ENCODE measurements at regions not wholly inside any gene's neighbourhood (a gene's known extent, or its start where the extent isn't known, plus 50 kb on each side); places are given as distances from the start of the nearest gene placed in this dataset.

DNA sequence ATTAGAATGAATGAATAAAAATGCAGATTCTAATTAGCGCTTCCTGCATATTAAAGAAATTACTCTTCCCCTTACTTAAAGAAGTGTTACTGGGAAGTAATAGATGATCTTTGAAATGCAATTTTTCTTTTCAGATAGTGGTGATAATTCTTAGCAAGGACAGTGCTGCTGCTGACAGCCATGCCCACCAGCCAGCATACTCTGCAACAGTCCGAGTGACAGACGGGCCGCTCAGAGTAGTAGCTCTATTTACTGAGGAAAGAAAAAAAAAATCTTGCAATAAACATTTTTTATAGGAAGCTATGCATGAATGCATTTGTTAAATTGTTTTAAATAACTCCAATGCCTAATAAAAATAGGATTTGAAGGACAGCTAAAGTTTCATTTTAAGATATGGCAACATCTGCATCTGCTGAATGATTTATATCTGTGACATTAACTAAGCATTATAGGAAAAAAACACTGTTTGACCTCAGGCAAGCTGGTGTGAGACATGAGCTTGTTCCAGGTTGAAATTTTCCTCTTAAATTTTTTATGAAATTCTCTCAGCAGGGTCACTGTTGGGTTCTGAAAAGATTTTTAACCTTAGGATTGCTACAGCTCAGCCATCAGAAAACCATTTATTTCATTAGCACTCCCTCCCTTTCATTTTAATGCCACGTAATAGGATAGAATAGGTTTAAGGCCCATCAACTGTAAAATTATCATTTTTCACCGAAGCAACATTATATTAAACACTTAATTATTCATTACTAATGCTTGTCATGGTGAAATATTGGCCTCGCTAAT lies 393.8 kb downstream of the DCDC2C start:
- Histone ChIP-seq H3K36me3 (ENCODE audit: control insufficient read depth in 2 of 2, insufficient read depth in 1 of 2, low read length in 2 of 2) (no peaks in the 10 kb centered on the region), H3K9me3 (ENCODE audit: control insufficient read depth, insufficient read depth, low read depth, low read length) (no peaks in the 10 kb centered on the region), H3K27ac (ENCODE audit: extremely low read depth, low read depth, low read length) (no peak overlapping the region), H3K4me1 (ENCODE audit: control insufficient read depth, insufficient read depth, low read length) (no peaks in the 10 kb centered on the region), H3K4me3 (ENCODE audit: low read depth, low read length) (no peak overlapping the region)
- TF ChIP-seq, protein P1, sequence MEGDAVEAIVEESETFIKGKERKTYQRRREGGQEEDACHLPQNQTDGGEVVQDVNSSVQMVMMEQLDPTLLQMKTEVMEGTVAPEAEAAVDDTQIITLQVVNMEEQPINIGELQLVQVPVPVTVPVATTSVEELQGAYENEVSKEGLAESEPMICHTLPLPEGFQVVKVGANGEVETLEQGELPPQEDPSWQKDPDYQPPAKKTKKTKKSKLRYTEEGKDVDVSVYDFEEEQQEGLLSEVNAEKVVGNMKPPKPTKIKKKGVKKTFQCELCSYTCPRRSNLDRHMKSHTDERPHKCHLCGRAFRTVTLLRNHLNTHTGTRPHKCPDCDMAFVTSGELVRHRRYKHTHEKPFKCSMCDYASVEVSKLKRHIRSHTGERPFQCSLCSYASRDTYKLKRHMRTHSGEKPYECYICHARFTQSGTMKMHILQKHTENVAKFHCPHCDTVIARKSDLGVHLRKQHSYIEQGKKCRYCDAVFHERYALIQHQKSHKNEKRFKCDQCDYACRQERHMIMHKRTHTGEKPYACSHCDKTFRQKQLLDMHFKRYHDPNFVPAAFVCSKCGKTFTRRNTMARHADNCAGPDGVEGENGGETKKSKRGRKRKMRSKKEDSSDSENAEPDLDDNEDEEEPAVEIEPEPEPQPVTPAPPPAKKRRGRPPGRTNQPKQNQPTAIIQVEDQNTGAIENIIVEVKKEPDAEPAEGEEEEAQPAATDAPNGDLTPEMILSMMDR (tag by site-specific recombination; IDR thresholded peaks at IDR 0.05): no peak
- TF ChIP-seq ZNF214 (tag by site-specific recombination; IDR thresholded peaks at IDR 0.05; ENCODE audit: borderline replicate concordance): no peak
- ChIA-PET POLR2A (no interaction called here), CTCF (interaction anchor here (0.8 kb wide), 1 partner anchor 137 kb away, joined by 5 read pairs; no protein-coding TSS in a partner anchor)

DNA sequence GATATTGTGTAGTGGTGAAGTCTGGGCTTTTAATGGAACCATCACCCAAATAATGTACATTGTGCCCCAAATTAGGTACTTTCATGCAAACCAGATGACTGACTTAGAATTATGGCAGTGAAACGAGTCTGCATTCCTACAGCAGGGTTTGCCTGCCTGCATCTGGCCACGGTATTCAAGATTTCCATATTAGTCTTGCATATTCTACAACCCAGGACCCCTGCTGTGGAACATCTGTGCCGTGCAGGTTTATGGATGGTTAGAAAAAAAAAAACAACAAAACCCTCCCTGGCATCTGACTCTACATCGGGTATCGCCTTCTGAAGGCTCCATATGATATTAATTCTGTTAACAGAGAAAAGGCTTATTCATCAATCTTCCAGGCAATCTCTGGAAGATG lies 394.8 kb downstream of the DCDC2C start:
- ChIA-PET POLR2A (no interaction called here), CTCF (no interaction called here)
- Histone ChIP-seq H3K4me3 (ENCODE audit: low read depth, low read length) (no peak overlapping the region), H3K9me3 (ENCODE audit: control insufficient read depth, insufficient read depth, low read depth, low read length) (no peaks in the 10 kb centered on the region), H3K36me3 (ENCODE audit: control insufficient read depth in 2 of 2, insufficient read depth in 1 of 2, low read length in 2 of 2) (no peaks in the 10 kb centered on the region), H3K4me1 (ENCODE audit: control insufficient read depth, insufficient read depth, low read length) (no peaks in the 10 kb centered on the region), H3K27ac (ENCODE audit: extremely low read depth, low read depth, low read length) (no peak overlapping the region)
- TF ChIP-seq ZNF521 (tag by site-specific recombination; IDR thresholded peaks at IDR 0.05) (no peak), SCRT2 (tag by site-specific recombination; IDR thresholded peaks at IDR 0.05) (no peak), KLF7 (tag by site-specific recombination; IDR thresholded peaks at IDR 0.05; ENCODE audit: borderline replicate concordance) (no peak), ZBTB49 (tag by site-specific recombination; IDR thresholded peaks at IDR 0.05; ENCODE audit: low read depth) (no peak), SP7 (tag by site-specific recombination; IDR thresholded peaks at IDR 0.05) (no peak), ZNF707 (tag by site-specific recombination; IDR thresholded peaks at IDR 0.05) (no peak), ZNF366 (tag by site-specific recombination; conservative IDR thresholded peaks at IDR 0.05) (no peak), ZNF792 (tag by site-specific recombination; IDR thresholded peaks at IDR 0.05) (no peak), MZF1 (tag by site-specific recombination; IDR thresholded peaks at IDR 0.05; ENCODE audit: borderline replicate concordance) (no peak), ZNF2 (tag by site-specific recombination; IDR thresholded peaks at IDR 0.05) (no peak), ZBTB21 (tag by site-specific recombination; IDR thresholded peaks at IDR 0.05) (no peak)

DNA sequence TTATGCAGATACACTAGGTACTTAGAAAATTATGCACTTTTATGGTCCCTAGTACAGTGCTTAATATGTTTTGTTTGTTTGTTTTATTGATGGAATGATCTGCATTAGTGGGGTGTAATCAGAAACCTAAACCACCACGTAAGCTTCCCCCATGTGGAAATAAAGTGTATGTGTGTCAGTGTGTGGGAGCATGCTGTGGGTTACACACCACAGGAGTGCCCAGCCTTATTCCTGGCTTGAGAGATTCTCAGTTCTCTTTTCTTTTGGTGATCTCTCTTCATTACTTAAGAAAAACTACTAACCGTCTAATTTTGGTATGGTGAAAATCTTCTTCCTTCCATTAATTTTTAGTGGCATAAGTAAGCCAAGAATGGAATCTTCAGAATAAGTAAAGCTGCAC lies 398.6 kb downstream of the DCDC2C start:
- POLR2A ChIA-PET: no interaction called here
- no peak for TF ChIP-seq ZNF335 (tag by site-specific recombination; conservative IDR thresholded peaks at IDR 0.05)
- TF ChIP-seq ZNF366 (tag by site-specific recombination; conservative IDR thresholded peaks at IDR 0.05): no peak
- TF ChIP-seq ZNF114 (tag by site-specific recombination; IDR thresholded peaks at IDR 0.05): no peak
- TF ChIP-seq ZNF211 (tag by site-specific recombination; IDR thresholded peaks at IDR 0.05; ENCODE audit: low read depth): no peak
- no peak for TF ChIP-seq PRDM1 (tag by site-specific recombination; IDR thresholded peaks at IDR 0.05)
- TF ChIP-seq, protein P2, sequence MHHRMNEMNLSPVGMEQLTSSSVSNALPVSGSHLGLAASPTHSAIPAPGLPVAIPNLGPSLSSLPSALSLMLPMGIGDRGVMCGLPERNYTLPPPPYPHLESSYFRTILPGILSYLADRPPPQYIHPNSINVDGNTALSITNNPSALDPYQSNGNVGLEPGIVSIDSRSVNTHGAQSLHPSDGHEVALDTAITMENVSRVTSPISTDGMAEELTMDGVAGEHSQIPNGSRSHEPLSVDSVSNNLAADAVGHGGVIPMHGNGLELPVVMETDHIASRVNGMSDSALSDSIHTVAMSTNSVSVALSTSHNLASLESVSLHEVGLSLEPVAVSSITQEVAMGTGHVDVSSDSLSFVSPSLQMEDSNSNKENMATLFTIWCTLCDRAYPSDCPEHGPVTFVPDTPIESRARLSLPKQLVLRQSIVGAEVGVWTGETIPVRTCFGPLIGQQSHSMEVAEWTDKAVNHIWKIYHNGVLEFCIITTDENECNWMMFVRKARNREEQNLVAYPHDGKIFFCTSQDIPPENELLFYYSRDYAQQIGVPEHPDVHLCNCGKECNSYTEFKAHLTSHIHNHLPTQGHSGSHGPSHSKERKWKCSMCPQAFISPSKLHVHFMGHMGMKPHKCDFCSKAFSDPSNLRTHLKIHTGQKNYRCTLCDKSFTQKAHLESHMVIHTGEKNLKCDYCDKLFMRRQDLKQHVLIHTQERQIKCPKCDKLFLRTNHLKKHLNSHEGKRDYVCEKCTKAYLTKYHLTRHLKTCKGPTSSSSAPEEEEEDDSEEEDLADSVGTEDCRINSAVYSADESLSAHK (tag by site-specific recombination; IDR thresholded peaks at IDR 0.05): no peak
- no peak for TF ChIP-seq OSR2 (tag by site-specific recombination; IDR thresholded peaks at IDR 0.05)
- TF ChIP-seq ZNF239 (tag by site-specific recombination; IDR thresholded peaks at IDR 0.05): no peak

More for the DNA sequence above, 398.6 kb downstream of the DCDC2C start:
- Histone ChIP-seq H3K4me3 (ENCODE audit: low read depth, low read length) (no peak overlapping the region), H3K4me1 (ENCODE audit: control insufficient read depth, insufficient read depth, low read length) (no peaks in the 10 kb centered on the region), H3K27ac (ENCODE audit: extremely low read depth, low read depth, low read length) (no peak overlapping the region), H3K9me3 (ENCODE audit: control insufficient read depth, insufficient read depth, low read depth, low read length) (no peaks in the 10 kb centered on the region), H3K36me3 (ENCODE audit: control insufficient read depth in 2 of 2, insufficient read depth in 1 of 2, low read length in 2 of 2) (no peaks in the 10 kb centered on the region)
- CTCF ChIA-PET: interaction anchor here (0.6 to 2.0 kb wide), 2 partner anchors 8 to 627 kb away, joined by 3 to 6 read pairs; no protein-coding TSS in a partner anchor
